ENCODE measurements at regions not wholly inside any gene's neighbourhood (a gene's known extent, or its start where the extent isn't known, plus 50 kb on each side); places are given as distances from the start of the nearest gene placed in this dataset.

DNA sequence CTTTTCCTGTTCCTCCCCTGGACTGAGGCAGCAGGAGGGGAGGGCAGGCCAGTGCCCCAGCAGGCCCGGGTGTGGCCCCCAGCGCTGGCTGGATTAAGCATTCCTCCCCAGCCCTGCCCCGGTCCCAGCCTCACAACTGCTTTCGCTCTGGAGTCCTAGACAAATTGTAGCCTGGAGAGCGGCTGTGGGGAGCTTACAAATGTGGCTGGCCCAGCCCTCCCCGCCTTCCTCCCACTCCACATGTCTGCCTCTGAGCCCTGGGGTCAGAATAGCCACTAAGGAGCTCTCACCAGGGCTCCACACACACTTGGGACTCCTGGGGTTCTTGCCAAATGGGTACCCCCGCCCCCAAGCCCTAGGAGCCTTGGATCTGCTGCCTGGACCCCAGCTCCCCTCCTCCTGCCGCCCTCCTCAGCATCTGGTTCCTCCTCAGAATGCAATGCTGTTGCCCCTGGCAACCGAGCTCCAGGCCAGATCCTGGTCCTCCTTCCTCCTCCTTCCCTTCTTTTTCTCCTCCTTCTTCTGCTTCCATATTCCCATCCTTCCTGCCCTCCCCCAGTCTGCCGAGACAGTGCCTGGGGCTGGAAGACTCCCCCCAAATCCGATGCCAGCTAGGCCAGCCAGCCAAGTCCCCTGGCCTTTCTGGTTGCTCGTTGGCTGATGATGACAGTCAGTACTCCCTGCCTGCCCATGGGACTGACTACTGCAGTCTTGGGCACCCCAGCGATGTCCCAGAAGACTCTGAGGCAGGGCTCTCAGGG is 91.1 kb downstream of the LINGO1 start:
- H3K9me3 Mint-ChIP-seq (ENCODE audit: unreplicated experiment) = peaks cover 10% of the 10 kb centered on the region
- no peak for DNase-seq
- no peak overlapping the region for H3K27ac Mint-ChIP-seq (ENCODE audit: unreplicated experiment)
- peaks cover 9% of the 10 kb centered on the region for H3K27me3 Mint-ChIP-seq (ENCODE audit: unreplicated experiment)
- peaks cover 51% of the 10 kb centered on the region for H3K4me1 Mint-ChIP-seq (ENCODE audit: low read depth, unreplicated experiment)
- TF ChIP-seq, protein P1, sequence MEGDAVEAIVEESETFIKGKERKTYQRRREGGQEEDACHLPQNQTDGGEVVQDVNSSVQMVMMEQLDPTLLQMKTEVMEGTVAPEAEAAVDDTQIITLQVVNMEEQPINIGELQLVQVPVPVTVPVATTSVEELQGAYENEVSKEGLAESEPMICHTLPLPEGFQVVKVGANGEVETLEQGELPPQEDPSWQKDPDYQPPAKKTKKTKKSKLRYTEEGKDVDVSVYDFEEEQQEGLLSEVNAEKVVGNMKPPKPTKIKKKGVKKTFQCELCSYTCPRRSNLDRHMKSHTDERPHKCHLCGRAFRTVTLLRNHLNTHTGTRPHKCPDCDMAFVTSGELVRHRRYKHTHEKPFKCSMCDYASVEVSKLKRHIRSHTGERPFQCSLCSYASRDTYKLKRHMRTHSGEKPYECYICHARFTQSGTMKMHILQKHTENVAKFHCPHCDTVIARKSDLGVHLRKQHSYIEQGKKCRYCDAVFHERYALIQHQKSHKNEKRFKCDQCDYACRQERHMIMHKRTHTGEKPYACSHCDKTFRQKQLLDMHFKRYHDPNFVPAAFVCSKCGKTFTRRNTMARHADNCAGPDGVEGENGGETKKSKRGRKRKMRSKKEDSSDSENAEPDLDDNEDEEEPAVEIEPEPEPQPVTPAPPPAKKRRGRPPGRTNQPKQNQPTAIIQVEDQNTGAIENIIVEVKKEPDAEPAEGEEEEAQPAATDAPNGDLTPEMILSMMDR (IDR thresholded peaks at IDR 0.05; ENCODE audit: partially characterized antibody, unreplicated experiment) = no peak
- H3K36me3 Mint-ChIP-seq (ENCODE audit: unreplicated experiment) = no peaks in the 10 kb centered on the region
- H3K4me3 Mint-ChIP-seq (ENCODE audit: unreplicated experiment) = no peak overlapping the region

DNA sequence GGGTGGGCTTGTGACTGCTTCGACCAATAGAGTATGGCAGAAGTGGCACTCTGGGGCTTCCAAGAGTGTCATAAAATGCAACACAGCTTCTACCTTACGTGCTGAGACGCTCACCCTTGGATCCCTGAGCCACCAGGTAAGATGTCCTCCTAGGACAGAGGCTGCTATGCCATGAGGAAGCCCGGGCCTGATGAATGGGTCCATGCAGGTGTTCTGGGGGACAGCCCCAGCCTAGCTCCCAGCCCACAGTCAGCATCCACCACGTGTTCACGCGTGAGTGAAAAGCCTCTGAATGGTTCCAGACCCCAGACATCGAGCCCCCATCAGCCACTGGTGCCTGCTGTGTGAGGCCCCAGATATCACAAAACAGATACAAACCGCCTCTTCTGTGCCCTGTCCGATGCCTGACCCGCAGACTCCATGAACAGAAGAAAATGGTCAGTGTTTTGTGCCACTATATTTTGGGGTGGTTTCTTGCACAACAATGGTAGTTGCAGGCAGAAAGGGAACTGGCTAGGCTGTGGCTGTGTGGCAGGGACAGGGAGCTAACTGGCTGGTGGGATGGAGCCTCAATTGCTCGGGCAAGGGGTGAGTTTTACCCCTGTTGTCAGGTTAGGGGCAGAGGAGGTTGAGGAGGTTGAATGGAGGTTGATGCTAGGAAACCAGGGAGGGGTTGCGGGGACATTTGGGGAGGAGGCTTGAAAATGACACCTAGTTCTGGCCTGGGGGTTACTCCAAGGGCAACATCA is 92.2 kb downstream of the LINGO1 start:
- Mint-ChIP-seq H3K27ac (ENCODE audit: unreplicated experiment) (peak overlapping the region; percentile 59), H3K9me3 (ENCODE audit: unreplicated experiment) (peaks cover 10% of the 10 kb centered on the region), H3K4me3 (ENCODE audit: unreplicated experiment) (no peak overlapping the region), H3K36me3 (ENCODE audit: unreplicated experiment) (no peaks in the 10 kb centered on the region), H3K27me3 (ENCODE audit: unreplicated experiment) (peaks cover 9% of the 10 kb centered on the region), H3K4me1 (ENCODE audit: low read depth, unreplicated experiment) (peaks cover 46% of the 10 kb centered on the region)
- TF ChIP-seq, protein P1 (IDR thresholded peaks at IDR 0.05; ENCODE audit: partially characterized antibody, unreplicated experiment) = no peak
- no peak for DNase-seq

DNA sequence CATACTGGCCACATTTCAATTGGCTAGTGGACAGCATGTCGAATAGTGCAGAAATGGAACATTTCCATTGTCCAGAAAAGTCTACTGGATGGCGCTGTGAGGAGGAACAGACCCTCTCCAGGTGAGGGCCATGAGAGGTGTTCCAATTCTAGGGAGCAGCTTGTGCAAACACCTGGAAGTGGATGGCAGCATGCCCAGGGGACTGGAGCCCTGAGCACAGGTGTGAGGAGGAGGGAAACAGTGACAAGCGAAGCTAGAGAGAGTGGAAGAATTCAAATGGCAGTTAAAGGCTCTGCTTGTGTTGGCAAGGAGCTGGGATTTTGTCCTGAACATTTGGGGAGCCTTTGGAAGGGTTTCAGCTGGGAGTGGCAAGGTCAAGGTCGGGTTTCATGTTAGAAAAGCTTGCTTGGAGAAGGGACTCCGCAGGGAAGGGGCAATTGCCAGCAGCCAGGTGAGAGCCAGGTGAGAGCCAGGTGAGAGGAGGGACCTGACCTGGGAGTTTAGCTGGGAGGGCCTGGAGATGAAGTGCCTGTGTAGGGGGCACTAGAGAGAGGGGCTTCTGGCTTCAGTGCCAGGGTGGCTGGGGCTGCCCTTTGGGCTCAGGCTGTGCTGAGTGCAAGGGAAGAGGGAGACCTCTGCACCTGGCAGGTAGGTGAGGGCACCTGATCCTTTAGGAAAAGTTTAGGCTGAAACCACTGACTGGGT is 93.8 kb downstream of the LINGO1 start:
- no peak for DNase-seq
- TF ChIP-seq, protein P1 (IDR thresholded peaks at IDR 0.05; ENCODE audit: partially characterized antibody, unreplicated experiment) = no peak
- peak overlapping the region; percentile 29 for H3K27ac Mint-ChIP-seq (ENCODE audit: unreplicated experiment)
- peaks cover 8% of the 10 kb centered on the region for H3K9me3 Mint-ChIP-seq (ENCODE audit: unreplicated experiment)
- peak overlapping the region; percentile 61 for H3K4me3 Mint-ChIP-seq (ENCODE audit: unreplicated experiment)
- H3K36me3 Mint-ChIP-seq (ENCODE audit: unreplicated experiment) = no peaks in the 10 kb centered on the region
- peaks cover 9% of the 10 kb centered on the region for H3K27me3 Mint-ChIP-seq (ENCODE audit: unreplicated experiment)
- peaks cover 36% of the 10 kb centered on the region for H3K4me1 Mint-ChIP-seq (ENCODE audit: low read depth, unreplicated experiment)

DNA sequence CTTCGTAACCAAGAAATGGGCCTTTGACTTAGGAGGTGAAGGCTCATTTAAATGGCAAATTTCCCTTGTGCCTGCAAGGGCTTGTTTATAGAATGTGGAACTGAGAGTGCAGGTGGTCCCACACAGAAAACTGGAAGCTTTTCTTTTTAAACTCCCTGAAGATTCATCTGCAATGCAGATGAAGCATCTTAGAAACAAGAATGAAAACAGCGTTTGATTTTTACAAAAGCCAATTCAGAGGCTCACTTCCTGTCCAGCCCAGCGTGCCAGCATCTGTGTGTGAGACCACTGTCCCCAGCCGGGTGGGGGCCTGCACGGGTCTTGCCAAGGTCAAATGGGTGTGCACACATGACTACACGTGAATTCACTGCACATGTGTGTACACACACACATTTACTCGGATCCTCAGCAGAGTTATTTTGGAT is 94.7 kb downstream of the LINGO1 start:
- Mint-ChIP-seq H3K27me3 (ENCODE audit: unreplicated experiment) (peaks cover 10% of the 10 kb centered on the region), H3K36me3 (ENCODE audit: unreplicated experiment) (no peaks in the 10 kb centered on the region), H3K4me3 (ENCODE audit: unreplicated experiment) (no peak overlapping the region), H3K9me3 (ENCODE audit: unreplicated experiment) (peaks cover 8% of the 10 kb centered on the region), H3K27ac (ENCODE audit: unreplicated experiment) (no peak overlapping the region), H3K4me1 (ENCODE audit: low read depth, unreplicated experiment) (peaks cover 35% of the 10 kb centered on the region)
- DNase-seq = no peak
- TF ChIP-seq, protein P1 (IDR thresholded peaks at IDR 0.05; ENCODE audit: partially characterized antibody, unreplicated experiment) = no peak
